ENCODE measurements at regions not wholly inside any gene's neighbourhood (a gene's known extent, or its start where the extent isn't known, plus 50 kb on each side); places are given as distances from the start of the nearest gene placed in this dataset.
"Not testable (repeated sequence)": the region's sequence is repeated elsewhere in the genome, so short reads cannot be mapped to it uniquely, and the experiment has no call there.

GRCh38 chr13:84775920-84776319, 893.6 kb upstream of the SLITRK1 start:
- not testable (repeated sequence) for H3K27me3 ChIP-seq (ENCODE audit: control insufficient read depth in 2 of 2, insufficient read depth in 1 of 2, low read length in 1 of 2); H3K4me3 ChIP-seq (ENCODE audit: low read length in 2 of 2); H3K4me1 ChIP-seq (ENCODE audit: control insufficient read depth in 2 of 2, insufficient read depth in 2 of 2, low read length in 2 of 2); H3K9me3 ChIP-seq (ENCODE audit: control insufficient read depth in 2 of 2, insufficient read depth in 1 of 2, low read length in 1 of 2); H3K36me3 ChIP-seq (ENCODE audit: control insufficient read depth in 2 of 2, insufficient read depth in 2 of 2, low read length in 1 of 2); H3K27ac ChIP-seq (ENCODE audit: low read depth in 1 of 2, low read length in 1 of 2); DNase-seq (ENCODE audit: low read depth in 6 of 9, low spot score in 9 of 9)
- WGBS = 91% methylated on average over 9 of the region's 9 CpGs

GRCh38 chr13:84774111-84774510, 891.8 kb upstream of the SLITRK1 start:
- Histone ChIP-seq H3K9me3 (ENCODE audit: control insufficient read depth in 2 of 2, insufficient read depth in 1 of 2, low read length in 1 of 2) (no peaks in the 10 kb centered on the region), H3K4me1 (ENCODE audit: control insufficient read depth in 2 of 2, insufficient read depth in 2 of 2, low read length in 2 of 2) (no peaks in the 10 kb centered on the region), H3K36me3 (ENCODE audit: control insufficient read depth in 2 of 2, insufficient read depth in 2 of 2, low read length in 1 of 2) (no peaks in the 10 kb centered on the region), H3K27me3 (ENCODE audit: control insufficient read depth in 2 of 2, insufficient read depth in 1 of 2, low read length in 1 of 2) (no peaks in the 10 kb centered on the region), H3K4me3 (ENCODE audit: low read length in 2 of 2) (no peak overlapping the region), H3K27ac (ENCODE audit: low read depth in 1 of 2, low read length in 1 of 2) (no peak overlapping the region)
- 90% methylated on average over 2 of the region's 2 CpGs for WGBS
- no peak for DNase-seq (ENCODE audit: low read depth in 6 of 9, low spot score in 9 of 9)

- no peaks in the 10 kb centered on the region for H3K36me3 ChIP-seq (ENCODE audit: control insufficient read depth in 2 of 2, insufficient read depth in 2 of 2, low read length in 1 of 2)
- H3K4me3 ChIP-seq (ENCODE audit: low read length in 2 of 2) = no peak overlapping the region
- no peaks in the 10 kb centered on the region for H3K27me3 ChIP-seq (ENCODE audit: control insufficient read depth in 2 of 2, insufficient read depth in 1 of 2, low read length in 1 of 2)
- no peaks in the 10 kb centered on the region for H3K9me3 ChIP-seq (ENCODE audit: control insufficient read depth in 2 of 2, insufficient read depth in 1 of 2, low read length in 1 of 2)
- H3K4me1 ChIP-seq (ENCODE audit: control insufficient read depth in 2 of 2, insufficient read depth in 2 of 2, low read length in 2 of 2) = no peaks in the 10 kb centered on the region
- DNase-seq (ENCODE audit: low read depth in 6 of 9, low spot score in 9 of 9) = no peak
- 97% methylated on average over 1 of the region's 1 CpG for WGBS
- no peak overlapping the region for H3K27ac ChIP-seq (ENCODE audit: low read depth in 1 of 2, low read length in 1 of 2)
These were observed 878.7 kb upstream of the SLITRK1 start for GRCh38 chr13:84760956-84761355.

GRCh38 chr13:84749126-84749525, 866.9 kb upstream of the SLITRK1 start:
- H3K9me3 ChIP-seq (ENCODE audit: control insufficient read depth in 2 of 2, insufficient read depth in 1 of 2, low read length in 1 of 2) = no peaks in the 10 kb centered on the region
- WGBS = 87% methylated on average over 1 of the region's 1 CpG
- DNase-seq (ENCODE audit: low read depth in 6 of 9, low spot score in 9 of 9) = no peak
- H3K4me3 ChIP-seq (ENCODE audit: low read length in 2 of 2) = no peak overlapping the region
- no peak overlapping the region for H3K27ac ChIP-seq (ENCODE audit: low read depth in 1 of 2, low read length in 1 of 2)
- H3K36me3 ChIP-seq (ENCODE audit: control insufficient read depth in 2 of 2, insufficient read depth in 2 of 2, low read length in 1 of 2) = no peaks in the 10 kb centered on the region
- H3K27me3 ChIP-seq (ENCODE audit: control insufficient read depth in 2 of 2, insufficient read depth in 1 of 2, low read length in 1 of 2) = no peaks in the 10 kb centered on the region
- no peaks in the 10 kb centered on the region for H3K4me1 ChIP-seq (ENCODE audit: control insufficient read depth in 2 of 2, insufficient read depth in 2 of 2, low read length in 2 of 2)

- Histone ChIP-seq H3K4me1 (ENCODE audit: control insufficient read depth in 2 of 2, insufficient read depth in 2 of 2, low read length in 2 of 2) (no peaks in the 10 kb centered on the region), H3K27me3 (ENCODE audit: control insufficient read depth in 2 of 2, insufficient read depth in 1 of 2, low read length in 1 of 2) (no peaks in the 10 kb centered on the region), H3K27ac (ENCODE audit: low read depth in 1 of 2, low read length in 1 of 2) (no peak overlapping the region), H3K4me3 (ENCODE audit: low read length in 2 of 2) (no peak overlapping the region), H3K9me3 (ENCODE audit: control insufficient read depth in 2 of 2, insufficient read depth in 1 of 2, low read length in 1 of 2) (no peaks in the 10 kb centered on the region), H3K36me3 (ENCODE audit: control insufficient read depth in 2 of 2, insufficient read depth in 2 of 2, low read length in 1 of 2) (no peaks in the 10 kb centered on the region)
- 97% methylated on average over 5 of the region's 5 CpGs for WGBS
- no peak for DNase-seq (ENCODE audit: low read depth in 6 of 9, low spot score in 9 of 9)
These were observed 862.8 kb upstream of the SLITRK1 start for GRCh38 chr13:84745051-84745551.

- 89% methylated on average over 1 of the region's 1 CpG for WGBS
- H3K27ac ChIP-seq (ENCODE audit: low read depth in 1 of 2, low read length in 1 of 2) = no peak overlapping the region
- H3K9me3 ChIP-seq (ENCODE audit: control insufficient read depth in 2 of 2, insufficient read depth in 1 of 2, low read length in 1 of 2) = no peaks in the 10 kb centered on the region
- H3K4me1 ChIP-seq (ENCODE audit: control insufficient read depth in 2 of 2, insufficient read depth in 2 of 2, low read length in 2 of 2) = no peaks in the 10 kb centered on the region
- no peaks in the 10 kb centered on the region for H3K36me3 ChIP-seq (ENCODE audit: control insufficient read depth in 2 of 2, insufficient read depth in 2 of 2, low read length in 1 of 2)
- H3K4me3 ChIP-seq (ENCODE audit: low read length in 2 of 2) = no peak overlapping the region
- no peak for DNase-seq (ENCODE audit: low read depth in 6 of 9, low spot score in 9 of 9)
- no peaks in the 10 kb centered on the region for H3K27me3 ChIP-seq (ENCODE audit: control insufficient read depth in 2 of 2, insufficient read depth in 1 of 2, low read length in 1 of 2)
These were observed 861.9 kb upstream of the SLITRK1 start for GRCh38 chr13:84744203-84744602.

- Histone ChIP-seq H3K4me3 (ENCODE audit: low read length in 2 of 2) (no peak overlapping the region), H3K36me3 (ENCODE audit: control insufficient read depth in 2 of 2, insufficient read depth in 2 of 2, low read length in 1 of 2) (no peaks in the 10 kb centered on the region), H3K9me3 (ENCODE audit: control insufficient read depth in 2 of 2, insufficient read depth in 1 of 2, low read length in 1 of 2) (no peaks in the 10 kb centered on the region), H3K4me1 (ENCODE audit: control insufficient read depth in 2 of 2, insufficient read depth in 2 of 2, low read length in 2 of 2) (no peaks in the 10 kb centered on the region), H3K27me3 (ENCODE audit: control insufficient read depth in 2 of 2, insufficient read depth in 1 of 2, low read length in 1 of 2) (no peaks in the 10 kb centered on the region), H3K27ac (ENCODE audit: low read depth in 1 of 2, low read length in 1 of 2) (no peak overlapping the region)
- DNase-seq (ENCODE audit: low read depth in 6 of 9, low spot score in 9 of 9) = no peak
These were observed 859.0 kb upstream of the SLITRK1 start for GRCh38 chr13:84741253-84741652.

- H3K4me1 ChIP-seq (ENCODE audit: control insufficient read depth in 2 of 2, insufficient read depth in 2 of 2, low read length in 2 of 2) = no peaks in the 10 kb centered on the region
- no peaks in the 10 kb centered on the region for H3K36me3 ChIP-seq (ENCODE audit: control insufficient read depth in 2 of 2, insufficient read depth in 2 of 2, low read length in 1 of 2)
- H3K4me3 ChIP-seq (ENCODE audit: low read length in 2 of 2) = no peak overlapping the region
- DNase-seq (ENCODE audit: low read depth in 6 of 9, low spot score in 9 of 9) = no peak
- H3K9me3 ChIP-seq (ENCODE audit: control insufficient read depth in 2 of 2, insufficient read depth in 1 of 2, low read length in 1 of 2) = no peaks in the 10 kb centered on the region
- H3K27ac ChIP-seq (ENCODE audit: low read depth in 1 of 2, low read length in 1 of 2) = no peak overlapping the region
- WGBS = 97% methylated on average over 2 of the region's 2 CpGs
- H3K27me3 ChIP-seq (ENCODE audit: control insufficient read depth in 2 of 2, insufficient read depth in 1 of 2, low read length in 1 of 2) = no peaks in the 10 kb centered on the region
These were observed 856.7 kb upstream of the SLITRK1 start for GRCh38 chr13:84739021-84739420.

GRCh38 chr13:84737661-84738060, 855.4 kb upstream of the SLITRK1 start:
- H3K4me3 ChIP-seq (ENCODE audit: low read length in 2 of 2) = no peak overlapping the region
- no peaks in the 10 kb centered on the region for H3K36me3 ChIP-seq (ENCODE audit: control insufficient read depth in 2 of 2, insufficient read depth in 2 of 2, low read length in 1 of 2)
- no peaks in the 10 kb centered on the region for H3K9me3 ChIP-seq (ENCODE audit: control insufficient read depth in 2 of 2, insufficient read depth in 1 of 2, low read length in 1 of 2)
- 73% methylated on average over 1 of the region's 1 CpG for WGBS
- no peaks in the 10 kb centered on the region for H3K27me3 ChIP-seq (ENCODE audit: control insufficient read depth in 2 of 2, insufficient read depth in 1 of 2, low read length in 1 of 2)
- no peak overlapping the region for H3K27ac ChIP-seq (ENCODE audit: low read depth in 1 of 2, low read length in 1 of 2)
- no peak for DNase-seq (ENCODE audit: low read depth in 6 of 9, low spot score in 9 of 9)
- H3K4me1 ChIP-seq (ENCODE audit: control insufficient read depth in 2 of 2, insufficient read depth in 2 of 2, low read length in 2 of 2) = no peaks in the 10 kb centered on the region

GRCh38 chr13:84730376-84730775, 848.1 kb upstream of the SLITRK1 start:
- H3K9me3 ChIP-seq (ENCODE audit: control insufficient read depth in 2 of 2, insufficient read depth in 1 of 2, low read length in 1 of 2) = no peaks in the 10 kb centered on the region
- DNase-seq (ENCODE audit: low read depth in 6 of 9, low spot score in 9 of 9) = no peak
- no peaks in the 10 kb centered on the region for H3K36me3 ChIP-seq (ENCODE audit: control insufficient read depth in 2 of 2, insufficient read depth in 2 of 2, low read length in 1 of 2)
- H3K4me3 ChIP-seq (ENCODE audit: low read length in 2 of 2) = no peak overlapping the region
- no peak overlapping the region for H3K27ac ChIP-seq (ENCODE audit: low read depth in 1 of 2, low read length in 1 of 2)
- H3K27me3 ChIP-seq (ENCODE audit: control insufficient read depth in 2 of 2, insufficient read depth in 1 of 2, low read length in 1 of 2) = no peaks in the 10 kb centered on the region
- WGBS = 96% methylated on average over 2 of the region's 2 CpGs
- no peaks in the 10 kb centered on the region for H3K4me1 ChIP-seq (ENCODE audit: control insufficient read depth in 2 of 2, insufficient read depth in 2 of 2, low read length in 2 of 2)
